ENCODE measurements at regions not wholly inside any gene's neighbourhood (a gene's known extent, or its start where the extent isn't known, plus 50 kb on each side); places are given as distances from the start of the nearest gene placed in this dataset.

DNA sequence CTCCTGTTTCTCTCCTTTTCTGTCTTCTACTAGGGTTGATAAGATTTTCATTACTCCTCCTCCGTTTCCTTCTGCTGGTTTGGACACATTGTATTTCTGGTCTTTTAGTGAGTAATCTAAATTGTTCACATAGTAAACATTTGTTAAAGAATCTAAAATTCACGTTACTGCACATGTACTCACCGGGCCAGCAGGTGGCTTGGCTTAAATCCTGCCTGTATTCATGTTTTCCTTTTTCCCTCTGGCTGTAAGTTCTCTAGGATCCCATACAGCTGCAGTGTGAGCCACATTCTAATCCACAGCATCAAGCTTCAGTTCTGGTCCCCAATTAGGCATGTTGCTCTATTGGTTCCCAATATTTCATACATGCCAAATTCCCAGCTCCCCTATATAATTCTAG, 958.3 kb downstream of the ADGRL2 start:
- WGBS, 2 donors (ENCODE audit: low coverage in 1 of 2) = 65 to 66% methylated on average over 2 to 3 of the region's 3 CpGs
- Histone ChIP-seq H3K36me3 (no peaks in the 10 kb centered on the region), H3K27me3 (no peaks in the 10 kb centered on the region), H3K27ac (no peak overlapping the region), H3K4me3 (no peak overlapping the region), H3K9me3 (no peaks in the 10 kb centered on the region), H3K4me1 (no peaks in the 10 kb centered on the region)
- TF ChIP-seq POLR2AphosphoS5 (IDR thresholded peaks at IDR 0.05) = no peak
- no peak for TF ChIP-seq EP300 (IDR thresholded peaks at IDR 0.05)
- no peak for TF ChIP-seq POLR2A (IDR thresholded peaks at IDR 0.05)
- TF ChIP-seq CTCF (IDR thresholded peaks at IDR 0.05) = no peak
- no peak for ATAC-seq

- Histone ChIP-seq H3K36me3 (no peaks in the 10 kb centered on the region), H3K27me3 (no peaks in the 10 kb centered on the region), H3K9me3 (no peaks in the 10 kb centered on the region), H3K27ac (no peak overlapping the region), H3K4me1 (no peaks in the 10 kb centered on the region), H3K4me3 (no peak overlapping the region)
- WGBS, 2 donors (ENCODE audit: low coverage in 1 of 2) = 25 to 30% methylated on average over 4 of the region's 4 CpGs
- TF ChIP-seq POLR2A (IDR thresholded peaks at IDR 0.05) (no peak), POLR2AphosphoS5 (IDR thresholded peaks at IDR 0.05) (no peak), EP300 (IDR thresholded peaks at IDR 0.05) (no peak), CTCF (IDR thresholded peaks at IDR 0.05) (no peak)
- no peak for ATAC-seq
Observed at GRCh38 chr1:82755671-82756070, 954.9 kb downstream of the ADGRL2 start.

DNA sequence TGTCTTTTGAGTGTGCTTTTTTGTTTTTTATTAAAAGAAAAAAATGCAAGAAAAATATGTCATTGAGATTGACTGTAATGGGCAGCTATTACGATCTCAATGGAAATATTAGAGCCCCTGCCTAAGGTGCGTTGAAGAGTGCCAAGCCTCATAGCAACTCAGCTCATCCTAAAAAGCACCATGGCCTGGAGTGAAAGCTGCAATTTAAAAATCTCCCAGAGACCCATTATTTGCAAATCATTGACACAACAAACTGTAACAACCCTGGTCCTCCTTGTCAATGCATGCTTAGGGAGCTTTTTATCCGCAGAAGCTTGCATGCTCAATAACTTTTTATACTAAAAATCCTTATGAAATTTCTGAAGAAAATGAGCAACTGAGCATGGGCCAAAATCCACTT, 954.5 kb downstream of the ADGRL2 start:
- WGBS, 2 donors (ENCODE audit: low coverage in 1 of 2) = 95 to 100% methylated on average over 2 to 3 of the region's 3 CpGs

GRCh38 chr1:82752046-82752445, 951.3 kb downstream of the ADGRL2 start:
- ATAC-seq = no peak
- Histone ChIP-seq H3K36me3 (no peaks in the 10 kb centered on the region), H3K27me3 (no peaks in the 10 kb centered on the region), H3K4me1 (no peaks in the 10 kb centered on the region), H3K4me3 (no peak overlapping the region), H3K9me3 (no peaks in the 10 kb centered on the region), H3K27ac (no peak overlapping the region)
- TF ChIP-seq POLR2A (IDR thresholded peaks at IDR 0.05) (no peak), CTCF (IDR thresholded peaks at IDR 0.05) (no peak)
- WGBS, 2 donors (ENCODE audit: low coverage in 1 of 2) = 34 to 61% methylated on average over 3 of the region's 3 CpGs

More for the DNA sequence above, 954.5 kb downstream of the ADGRL2 start:
- H3K27ac ChIP-seq = no peak overlapping the region
- H3K4me1 ChIP-seq = no peaks in the 10 kb centered on the region
- TF ChIP-seq CTCF (IDR thresholded peaks at IDR 0.05) = no peak
- no peak for TF ChIP-seq EP300 (IDR thresholded peaks at IDR 0.05)
- TF ChIP-seq POLR2A (IDR thresholded peaks at IDR 0.05) = no peak
- TF ChIP-seq POLR2AphosphoS5 (IDR thresholded peaks at IDR 0.05) = no peak
- no peaks in the 10 kb centered on the region for H3K27me3 ChIP-seq
- ATAC-seq = no peak
- no peaks in the 10 kb centered on the region for H3K36me3 ChIP-seq
- no peak overlapping the region for H3K4me3 ChIP-seq
- no peaks in the 10 kb centered on the region for H3K9me3 ChIP-seq

DNA sequence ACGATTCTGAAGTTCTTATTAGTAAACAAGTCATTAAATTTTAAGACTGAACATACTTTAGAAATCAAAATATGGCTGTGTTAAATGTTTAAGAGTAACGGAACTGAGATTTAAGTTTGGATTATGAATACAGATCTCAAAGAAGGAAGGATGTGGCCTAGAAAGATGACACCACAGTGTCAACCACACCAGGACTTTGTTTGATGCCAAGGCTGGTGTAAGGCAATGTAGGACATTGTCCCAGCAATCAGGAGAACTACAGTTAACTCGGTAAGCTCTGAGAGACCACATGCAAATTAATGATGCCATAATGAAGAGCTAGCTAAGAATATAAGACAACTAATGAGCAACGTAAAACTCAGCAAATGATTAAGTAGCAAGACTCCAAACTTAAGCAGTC, 932.9 kb downstream of the ADGRL2 start:
- H3K9me3 ChIP-seq = peaks cover 0 to 18% (median 0%) of the 10 kb centered on the region in 3 donors
- ATAC-seq = no peak
- no peaks in the 10 kb centered on the region for H3K36me3 ChIP-seq
- 87 to 93% methylated on average over 4 of the region's 4 CpGs for WGBS, 2 donors (ENCODE audit: low coverage in 1 of 2)
- no peak for TF ChIP-seq EP300 (IDR thresholded peaks at IDR 0.05)
- no peak overlapping the region for H3K4me3 ChIP-seq
- H3K4me1 ChIP-seq = no peaks in the 10 kb centered on the region
- H3K27me3 ChIP-seq = no peaks in the 10 kb centered on the region
- no peak overlapping the region for H3K27ac ChIP-seq

DNA sequence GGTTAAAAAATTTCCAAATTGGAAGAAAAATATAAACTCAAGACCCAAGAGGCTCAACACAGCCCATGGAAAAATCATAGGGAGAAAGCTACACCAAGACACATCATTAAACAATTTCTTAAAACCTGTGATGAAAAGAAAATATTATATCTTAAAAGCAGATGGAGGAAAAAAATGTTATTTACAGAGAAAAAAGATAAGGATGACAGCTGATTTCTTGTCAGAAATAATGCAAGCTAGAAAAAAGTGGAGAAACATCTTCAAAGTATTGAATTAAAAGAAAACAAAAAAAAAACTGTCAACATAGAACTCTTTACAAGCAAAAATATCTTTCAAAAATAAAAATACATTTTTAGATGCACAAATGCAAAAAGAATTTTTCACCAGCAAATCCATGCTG, 930.5 kb downstream of the ADGRL2 start:
- H3K9me3 ChIP-seq = peaks cover 0 to 18% (median 0%) of the 10 kb centered on the region in 3 donors
- no peaks in the 10 kb centered on the region for H3K4me1 ChIP-seq
- H3K27me3 ChIP-seq = no peaks in the 10 kb centered on the region
- no peak for ATAC-seq
- no peaks in the 10 kb centered on the region for H3K36me3 ChIP-seq
- no peak overlapping the region for H3K4me3 ChIP-seq
- TF ChIP-seq EP300 (IDR thresholded peaks at IDR 0.05) (no peak), POLR2AphosphoS5 (IDR thresholded peaks at IDR 0.05) (no peak), POLR2A (IDR thresholded peaks at IDR 0.05) (no peak), CTCF (IDR thresholded peaks at IDR 0.05) (no peak)
- no peak overlapping the region for H3K27ac ChIP-seq
